ENCODE measurements at regions not wholly inside any gene's neighbourhood (a gene's known extent, or its start where the extent isn't known, plus 50 kb on each side); places are given as distances from the start of the nearest gene placed in this dataset.
"Not testable (repeated sequence)": the region's sequence is repeated elsewhere in the genome, so short reads cannot be mapped to it uniquely, and the experiment has no call there.

DNA sequence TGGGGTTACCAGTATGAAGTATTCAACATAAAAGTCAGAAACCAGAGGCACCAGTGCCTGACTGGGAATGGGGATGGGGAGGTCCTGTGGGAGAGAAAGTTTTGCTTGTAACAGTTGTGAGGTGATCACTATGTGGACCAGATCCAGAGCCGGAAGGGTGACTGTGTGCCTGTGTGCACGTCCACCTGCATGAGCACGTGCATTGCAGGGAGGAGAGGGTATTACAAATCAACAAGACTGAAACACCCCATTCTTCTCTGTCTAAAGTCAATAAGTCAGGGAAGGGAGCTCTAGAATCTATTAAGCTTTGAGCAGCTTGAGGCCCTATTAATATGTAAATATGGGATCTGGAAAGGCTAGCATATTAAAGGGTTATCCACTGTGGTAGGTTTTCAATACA is 241.0 kb upstream of the ACVR2A start:
- no peak for DNase-seq (ENCODE audit: low spot score)

DNA sequence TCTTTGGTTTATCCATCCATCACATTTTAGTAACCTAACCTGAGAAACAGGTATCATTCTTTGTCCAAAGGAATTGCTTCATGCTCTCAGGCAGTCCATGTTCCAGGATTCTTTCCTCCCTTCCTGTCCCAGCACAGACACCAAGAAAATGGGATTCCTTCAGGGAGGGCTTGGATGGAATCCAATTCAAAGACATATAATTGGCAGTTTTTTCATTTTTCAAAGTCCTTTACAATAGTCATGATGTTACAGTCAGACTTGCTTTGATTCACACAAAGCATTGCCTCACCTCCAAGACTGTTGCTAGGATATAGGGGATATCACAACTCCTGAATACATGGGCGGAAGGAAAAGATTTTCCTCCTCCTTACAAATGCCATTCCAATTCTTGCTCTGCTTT is 241.4 kb upstream of the ACVR2A start:
- DNase-seq (ENCODE audit: low spot score) = no peak

DNA sequence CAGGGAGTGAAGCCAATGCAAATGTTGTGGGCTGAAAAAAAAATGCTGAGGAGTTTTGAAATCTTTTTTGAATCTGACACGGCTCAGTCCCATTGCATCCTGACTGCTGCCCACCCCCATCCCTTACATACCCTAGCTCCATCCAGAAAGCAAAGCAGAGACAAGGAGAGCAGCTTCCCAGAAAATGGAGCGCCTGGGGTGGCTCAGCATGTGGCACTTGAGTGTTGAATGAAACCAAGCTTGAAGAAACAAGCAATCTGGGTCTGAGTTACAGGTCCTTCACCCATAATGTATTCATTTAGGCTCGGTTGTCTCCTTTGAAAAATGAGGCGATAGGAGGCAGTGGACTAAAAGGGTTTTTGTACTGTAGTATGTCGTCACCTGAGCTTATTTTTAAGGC is 244.2 kb upstream of the ACVR2A start:
- DNase-seq (ENCODE audit: low spot score) = no peak

DNA sequence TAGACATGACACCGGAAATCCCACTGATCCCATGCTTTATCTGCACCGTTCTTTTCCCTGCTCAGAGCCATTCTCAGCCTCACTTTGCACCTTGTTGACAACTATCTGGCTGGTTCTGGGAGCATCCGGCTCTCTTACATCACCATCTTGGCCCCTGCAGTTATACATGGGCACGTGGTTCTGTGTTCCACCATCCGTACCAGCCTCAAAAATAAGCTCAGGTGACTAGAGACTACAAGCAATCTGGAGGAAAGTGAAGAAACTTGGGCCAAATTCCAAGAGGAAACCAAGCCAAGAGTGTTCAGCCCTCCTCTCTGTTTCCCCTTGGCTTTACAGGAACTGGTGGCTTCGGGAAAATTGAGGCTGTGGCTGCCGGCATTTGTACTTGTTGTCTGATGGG is 244.6 kb upstream of the ACVR2A start:
- DNase-seq (ENCODE audit: low spot score) = no peak

DNA sequence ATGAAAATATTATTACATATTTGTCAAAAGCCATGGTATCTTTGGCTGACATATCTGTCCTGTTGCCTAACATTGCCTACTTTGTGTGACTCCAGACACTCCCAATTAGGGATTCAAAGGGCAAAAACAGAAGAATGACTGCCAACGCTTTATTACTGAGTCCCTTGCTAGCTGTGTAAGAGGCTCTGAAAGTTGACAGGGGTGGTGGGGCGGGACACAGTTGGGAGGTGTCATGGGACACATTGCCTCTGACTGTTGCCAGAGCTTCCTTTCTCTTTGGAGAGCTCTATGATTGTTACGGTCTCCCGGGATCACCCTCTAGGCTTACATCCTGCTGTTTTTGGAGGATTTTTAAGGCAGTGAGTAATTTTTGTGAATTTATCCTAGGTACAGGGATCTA is 249.6 kb upstream of the ACVR2A start:
- DNase-seq (ENCODE audit: low spot score) = no peak

DNA sequence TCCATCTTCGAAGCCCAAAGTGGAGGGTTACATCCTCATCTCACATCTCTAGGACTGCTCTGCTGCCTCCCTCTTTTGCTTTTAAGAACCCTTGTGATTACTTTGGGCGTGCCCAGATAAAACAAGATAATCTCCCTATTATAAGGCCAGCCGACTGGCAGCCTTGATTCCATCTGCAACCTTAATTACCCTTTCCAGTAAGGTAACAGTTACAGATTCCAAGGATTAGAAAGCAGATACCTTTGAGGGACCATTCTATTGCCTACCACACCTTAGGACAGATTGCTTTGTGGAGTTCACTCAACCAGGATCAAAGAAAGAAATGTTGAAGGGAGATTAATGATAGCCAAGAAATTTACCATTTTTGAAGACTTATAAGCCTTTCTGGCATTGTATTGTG is 250.8 kb upstream of the ACVR2A start:
- DNase-seq (ENCODE audit: low spot score) = no peak

DNA sequence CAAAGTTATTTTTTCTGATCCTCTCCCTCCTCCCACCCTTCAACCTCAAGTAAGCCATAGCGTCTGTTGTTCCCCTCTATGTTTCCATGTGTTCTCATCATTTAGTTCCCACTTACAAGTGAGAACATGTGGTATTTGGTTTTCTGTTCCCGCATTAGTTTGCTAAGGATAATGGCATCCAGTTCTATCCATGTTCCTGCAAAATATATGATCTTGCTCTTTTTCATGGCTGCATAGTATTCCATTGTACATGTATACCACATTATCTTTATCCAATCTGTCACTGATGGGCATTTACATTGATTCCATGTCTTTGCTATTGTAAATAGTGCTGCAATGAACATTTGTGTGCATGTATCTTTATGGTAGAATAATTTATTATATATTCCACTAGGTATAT is 252.0 kb upstream of the ACVR2A start:
- DNase-seq (ENCODE audit: low spot score) = not testable (repeated sequence)

DNA sequence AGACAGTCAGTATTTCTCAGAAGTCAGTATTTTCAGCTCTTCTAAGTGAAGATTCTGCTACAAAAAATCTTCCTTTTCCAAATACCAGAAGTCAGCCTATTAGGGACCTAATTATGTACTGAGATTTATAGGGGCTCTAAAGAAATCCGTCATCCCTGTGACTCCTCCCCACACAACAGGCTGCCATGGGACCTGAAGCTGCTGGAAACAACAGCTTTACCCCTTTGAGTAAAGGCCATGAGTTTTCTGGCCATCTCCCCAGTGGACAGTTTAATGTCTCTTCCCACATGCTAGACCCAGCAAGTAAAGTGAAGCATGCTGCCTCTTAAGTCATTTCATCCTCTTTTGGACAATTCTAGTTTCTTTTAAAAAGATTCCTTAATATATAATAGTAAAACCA is 255.7 kb upstream of the ACVR2A start:
- DNase-seq (ENCODE audit: low spot score) = no peak

DNA sequence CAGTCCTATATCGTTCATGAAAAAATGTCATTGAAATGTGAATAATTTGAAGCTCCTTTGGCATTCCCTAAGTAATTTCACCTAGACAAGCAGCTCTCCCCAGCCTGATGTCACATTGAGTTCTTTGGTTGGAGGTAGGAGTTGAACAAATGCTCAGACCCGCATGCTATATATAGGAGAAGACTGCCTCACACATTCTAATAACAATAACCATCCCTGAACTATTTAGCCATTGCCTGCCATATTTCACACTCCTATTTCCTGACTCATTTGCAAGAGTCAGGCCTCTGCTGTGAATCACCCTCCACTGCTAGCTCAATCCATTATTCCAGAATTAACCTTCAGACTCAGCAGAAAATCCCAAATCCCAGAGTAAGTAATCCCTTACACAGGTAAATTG is 256.6 kb upstream of the ACVR2A start:
- DNase-seq (ENCODE audit: low spot score) = no peak

DNA sequence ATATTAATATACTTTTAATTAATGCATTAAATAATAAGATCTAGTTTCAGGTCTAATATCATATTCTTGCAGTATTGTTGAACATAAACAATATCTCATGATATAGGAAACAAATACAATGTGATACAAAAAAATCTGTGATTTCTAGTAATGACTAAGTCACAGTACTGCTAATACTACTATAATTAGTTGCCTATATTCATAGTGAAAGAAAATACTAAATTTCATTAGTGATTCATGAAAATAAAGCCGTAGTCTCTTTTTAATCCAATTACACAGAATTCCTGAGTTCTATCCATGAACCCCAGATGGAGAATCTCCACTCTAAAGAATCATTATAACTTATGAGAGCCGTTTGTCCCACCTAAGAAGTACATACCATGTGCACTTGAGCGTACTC is 266.3 kb upstream of the ACVR2A start:
- no peak for DNase-seq (ENCODE audit: low spot score)

DNA sequence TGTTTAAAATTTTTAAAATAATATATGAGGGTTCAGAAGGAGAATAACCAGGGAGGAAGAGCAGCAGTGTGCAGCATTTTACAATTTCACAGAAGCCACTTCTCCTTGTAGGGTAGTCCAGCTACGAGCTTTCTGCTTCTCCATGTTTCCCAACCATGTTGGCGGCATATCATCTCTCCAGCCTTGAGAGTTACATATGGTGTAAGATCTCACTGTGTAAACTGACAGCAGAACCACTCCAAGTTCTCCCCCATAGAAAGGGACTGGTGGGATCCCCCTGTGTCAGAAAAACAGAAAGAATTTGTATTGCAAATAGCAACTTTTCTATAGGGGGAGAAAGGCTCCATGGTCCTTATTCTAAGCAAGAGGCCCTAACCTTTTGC is 266.8 kb upstream of the ACVR2A start:
- DNase-seq (ENCODE audit: low spot score) = no peak

DNA sequence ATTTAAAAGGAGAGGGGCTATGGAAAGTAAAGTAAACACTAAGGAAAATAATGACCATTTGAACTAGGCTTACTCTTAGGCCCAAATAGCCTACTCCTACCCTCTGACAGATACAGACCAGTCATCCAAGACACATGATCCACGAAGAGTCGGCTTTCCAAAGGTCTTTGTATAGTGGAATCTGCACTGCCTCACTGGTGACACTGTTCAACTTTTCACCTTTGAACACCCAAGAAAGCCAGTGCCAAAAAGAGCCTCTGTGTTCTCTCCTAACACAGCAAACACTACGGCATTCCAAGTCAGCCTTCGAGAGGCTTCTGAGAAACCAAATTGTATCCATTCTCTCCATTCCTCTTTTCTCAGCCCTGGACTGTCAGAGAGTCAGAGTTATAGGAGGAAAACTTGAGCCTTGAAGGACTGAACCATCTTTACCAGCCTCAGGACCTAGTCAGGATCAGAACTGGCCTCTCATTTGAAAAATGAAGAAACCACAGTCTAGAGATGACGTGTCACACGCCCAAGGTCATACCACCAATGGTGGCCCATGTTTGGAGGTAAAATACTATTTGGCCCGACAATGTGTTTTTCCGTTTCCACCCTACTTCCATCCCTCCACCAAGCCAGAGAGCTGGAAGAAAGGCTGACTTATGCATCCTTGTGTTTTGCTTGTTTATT is 267.4 kb upstream of the ACVR2A start:
- no peak for DNase-seq (ENCODE audit: low spot score)

DNA sequence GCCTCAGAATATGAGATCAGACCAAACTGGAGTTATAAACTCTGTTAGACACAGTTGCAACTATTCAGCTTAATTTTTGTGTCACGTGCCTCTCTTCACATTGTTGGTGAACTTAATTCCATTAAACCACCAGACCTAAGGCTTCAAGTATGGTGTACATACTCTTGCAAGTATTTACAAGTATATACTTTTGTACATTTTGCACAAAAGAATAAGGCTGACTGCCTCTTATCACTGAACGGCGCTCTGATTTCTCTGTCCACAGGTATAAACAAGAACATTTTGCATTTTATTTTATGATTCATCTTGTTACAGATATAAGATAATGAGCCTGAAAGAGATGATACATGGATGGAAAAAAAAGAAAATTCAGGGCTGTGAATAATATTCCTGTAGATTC is 269.7 kb upstream of the ACVR2A start:
- no peak for DNase-seq (ENCODE audit: low spot score)

DNA sequence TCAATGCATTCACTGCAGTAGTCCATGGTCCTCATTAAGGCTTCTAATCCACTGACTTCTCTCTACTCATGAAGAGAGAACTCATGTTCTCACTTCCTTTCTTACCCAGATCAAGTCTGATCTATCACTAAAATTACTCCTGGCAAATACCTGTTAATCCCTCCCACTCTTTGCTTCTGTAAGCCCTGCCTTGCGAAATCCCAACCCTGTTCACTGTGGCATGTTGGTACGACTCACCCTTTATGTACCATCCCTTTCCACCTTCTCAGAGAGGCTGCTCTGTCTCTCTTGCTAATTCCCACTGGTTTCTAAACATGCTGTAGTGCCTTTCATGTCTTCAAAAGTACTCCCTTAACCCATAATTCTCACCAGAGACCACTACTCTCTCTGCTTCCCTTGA is 272.2 kb upstream of the ACVR2A start:
- peak; percentile 6 for DNase-seq (ENCODE audit: low spot score)

DNA sequence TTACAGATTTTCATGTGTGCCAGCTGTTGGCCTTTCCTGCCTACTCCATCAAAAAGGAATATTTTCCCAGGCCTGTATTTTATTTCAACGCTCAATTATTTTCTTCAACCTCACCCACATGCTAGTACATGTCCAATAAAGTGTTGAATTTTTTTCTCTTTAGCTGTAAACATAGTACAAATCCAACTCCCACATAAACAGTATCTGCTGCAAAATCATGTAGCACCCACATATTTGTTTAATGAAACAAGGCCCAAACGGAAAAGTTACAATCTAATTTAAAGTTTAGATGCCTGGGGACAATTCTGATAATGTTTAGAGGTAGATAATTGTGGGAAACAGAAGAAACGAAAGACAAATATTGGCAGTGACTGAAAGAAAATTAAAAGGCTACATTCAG is 275.4 kb upstream of the ACVR2A start:
- no peak for DNase-seq (ENCODE audit: low spot score)

DNA sequence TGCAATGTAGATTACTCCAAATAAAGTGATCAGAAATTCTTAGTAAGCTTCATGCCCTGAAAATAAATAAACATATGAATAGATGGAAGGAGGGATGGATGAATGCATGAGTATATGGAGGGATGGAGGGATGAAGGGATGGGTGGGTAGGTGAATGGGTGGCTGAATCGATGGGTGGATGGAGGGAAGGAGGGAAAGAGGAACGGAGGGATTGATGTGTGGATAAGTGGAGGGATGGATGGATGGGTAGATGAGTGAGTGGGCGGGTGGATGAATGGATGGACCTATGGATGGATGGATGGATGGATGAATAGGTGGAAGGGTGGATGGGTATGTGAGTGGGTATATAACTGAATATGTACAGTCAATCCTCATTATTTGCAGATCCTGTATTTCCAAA is 276.7 kb upstream of the ACVR2A start:
- DNase-seq (ENCODE audit: low spot score) = no peak

DNA sequence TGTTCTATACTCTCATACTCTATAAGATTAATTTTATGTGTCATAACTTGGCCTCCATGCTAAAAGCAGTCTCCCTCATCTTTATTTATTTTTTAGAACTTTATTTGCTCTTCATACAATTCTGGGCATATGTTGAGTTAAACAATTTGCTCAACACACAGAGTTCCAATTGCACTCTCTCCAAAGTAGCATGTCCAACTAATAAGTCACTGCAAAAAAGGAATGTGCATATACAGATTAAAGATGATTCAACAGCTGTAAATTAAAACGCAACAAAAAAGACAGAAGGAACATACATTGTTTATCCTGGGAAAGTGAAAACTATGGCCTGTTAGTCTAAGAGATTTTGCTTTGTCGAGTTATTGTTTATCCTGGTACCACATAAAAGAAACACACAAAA is 277.7 kb upstream of the ACVR2A start:
- no peak for DNase-seq (ENCODE audit: low spot score)

DNA sequence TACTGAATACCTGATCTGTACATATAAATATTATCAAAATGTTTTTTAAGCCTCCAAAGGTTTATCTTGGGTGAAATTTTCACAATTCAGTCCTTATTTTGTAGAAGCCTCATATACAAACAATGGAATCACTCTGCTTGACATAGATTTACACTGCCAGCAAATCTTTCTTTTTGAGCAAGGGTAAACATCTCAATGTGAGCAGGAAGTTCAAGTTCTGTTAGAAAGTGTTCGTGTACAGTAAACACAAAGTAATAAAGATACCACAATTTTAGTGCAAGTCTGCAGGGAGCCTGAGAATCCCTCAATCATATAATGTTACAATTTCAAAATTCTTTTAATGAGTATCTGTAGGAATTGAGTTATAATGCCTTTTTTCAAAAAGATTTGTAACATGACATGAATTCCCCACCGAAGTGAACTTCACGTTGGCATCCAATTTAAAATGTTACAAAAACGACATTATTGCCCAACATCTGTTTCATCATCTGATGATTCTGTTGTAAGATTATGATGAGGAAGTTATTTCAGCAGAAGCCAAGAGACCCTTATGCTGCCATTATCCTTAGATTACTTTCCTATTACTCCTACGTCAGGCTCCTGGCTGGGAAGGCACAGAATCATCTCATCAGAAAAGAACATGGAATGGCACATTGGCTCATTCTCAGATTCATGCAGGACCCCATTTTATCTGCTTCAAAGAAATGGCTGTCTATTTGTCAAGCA is 283.9 kb upstream of the ACVR2A start:
- no peak for DNase-seq (ENCODE audit: low spot score)

DNA sequence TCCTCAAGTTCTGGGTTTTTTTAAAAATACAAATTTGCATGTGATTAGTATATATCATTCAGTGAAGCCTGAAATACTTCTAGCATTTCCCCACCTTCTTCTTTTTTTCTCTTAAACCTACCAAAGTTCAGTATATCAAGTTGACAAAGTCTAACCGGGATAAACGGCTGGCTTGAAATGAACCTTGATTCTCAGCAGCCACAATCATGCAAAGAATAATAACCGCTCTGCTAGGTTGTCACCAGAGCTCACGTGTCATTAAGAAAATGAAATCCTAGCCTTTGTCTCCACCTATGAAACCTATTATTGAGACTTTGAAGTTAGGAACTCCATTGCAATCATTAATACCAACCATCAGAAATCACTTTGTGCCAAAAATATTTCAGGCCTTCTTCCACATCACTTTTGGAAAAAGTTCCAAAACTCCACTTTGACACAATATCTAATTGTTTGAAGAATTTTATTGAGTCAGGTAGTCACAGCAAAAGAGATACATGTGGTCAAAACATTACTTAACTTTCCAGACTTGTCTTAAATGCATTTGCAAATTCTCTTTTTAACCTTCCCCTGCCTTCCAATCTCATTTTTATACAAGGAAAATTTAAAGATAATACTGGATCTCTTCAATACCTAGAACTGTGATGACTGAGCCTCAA is 285.6 kb upstream of the ACVR2A start:
- no peak for DNase-seq (ENCODE audit: low spot score)

DNA sequence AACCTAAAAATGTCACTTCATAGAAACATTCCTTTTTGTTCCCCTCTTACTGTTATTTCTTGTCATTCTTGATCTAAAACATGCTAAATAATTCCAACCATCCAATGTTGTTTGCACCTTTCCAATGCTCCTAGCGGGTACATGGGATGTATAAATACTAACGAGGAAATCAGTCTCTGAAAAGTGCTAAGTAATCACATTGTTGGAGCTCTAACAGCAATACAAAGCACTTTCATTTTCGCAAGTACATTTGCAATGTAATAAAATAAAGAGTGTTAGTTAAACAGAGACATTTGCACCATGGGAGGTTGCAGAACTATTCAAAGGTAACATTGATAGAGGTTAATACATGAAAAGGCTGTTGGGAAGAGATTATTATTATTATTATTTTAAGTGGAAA is 286.2 kb upstream of the ACVR2A start:
- DNase-seq (ENCODE audit: low spot score) = no peak

DNA sequence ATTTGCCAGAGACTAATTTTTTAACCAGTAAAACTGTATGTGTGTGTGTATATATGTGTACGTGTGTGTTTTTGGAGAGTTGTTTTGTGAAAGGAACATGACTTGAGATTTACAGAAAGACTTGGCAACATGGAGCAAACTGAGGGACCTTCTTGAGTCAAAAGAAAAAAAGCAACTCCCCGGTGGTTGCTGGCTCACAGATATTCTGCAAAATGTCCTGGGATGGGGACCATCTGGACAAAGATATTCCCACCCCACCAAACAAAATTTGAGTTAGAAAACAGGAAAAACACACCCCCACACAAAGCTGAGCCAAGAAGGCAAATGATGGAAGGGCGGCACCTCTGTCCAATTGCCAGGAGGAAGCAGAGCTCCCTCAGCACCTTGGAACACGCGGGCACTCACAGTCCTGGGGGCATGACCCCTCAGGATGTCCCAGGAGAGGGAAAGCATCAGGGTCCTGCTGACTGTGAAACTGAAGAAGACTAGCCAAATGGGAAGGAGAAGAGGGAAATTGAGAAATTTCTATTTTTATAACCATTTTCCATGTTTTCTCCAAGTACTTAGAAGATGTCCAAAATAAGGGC is 290.2 kb upstream of the ACVR2A start:
- DNase-seq (ENCODE audit: low spot score) = no peak

DNA sequence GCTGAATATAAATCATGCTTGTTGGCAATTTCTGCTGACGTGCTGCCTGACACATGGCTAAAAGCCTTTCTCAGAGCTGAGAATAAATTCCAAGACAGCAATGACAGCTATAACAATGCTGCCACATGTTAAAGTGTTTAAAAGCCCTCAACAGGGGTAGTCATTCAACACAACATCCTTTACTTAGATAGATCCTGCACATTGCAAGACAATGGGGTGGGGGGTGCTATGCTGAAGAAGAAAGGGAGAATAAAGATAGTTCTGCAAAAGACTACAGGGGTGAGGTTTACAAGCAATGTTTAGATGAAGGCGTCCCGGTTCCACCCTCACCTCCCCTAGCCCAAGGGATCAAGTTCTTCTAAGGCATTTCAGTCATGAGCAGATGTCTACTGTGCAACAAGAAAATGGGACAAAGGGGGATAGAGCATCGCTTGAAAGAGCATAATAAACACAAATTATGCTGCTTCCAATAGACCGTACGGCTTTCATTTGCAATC is 291.0 kb upstream of the ACVR2A start:
- DNase-seq (ENCODE audit: low spot score) = no peak
